ENCODE measurements at regions not wholly inside any gene's neighbourhood (a gene's known extent, or its start where the extent isn't known, plus 50 kb on each side); places are given as distances from the start of the nearest gene placed in this dataset.

GRCh38 chr1:101314244-101314643 is 77.4 kb downstream of the S1PR1 start:
- TF ChIP-seq, protein P1, sequence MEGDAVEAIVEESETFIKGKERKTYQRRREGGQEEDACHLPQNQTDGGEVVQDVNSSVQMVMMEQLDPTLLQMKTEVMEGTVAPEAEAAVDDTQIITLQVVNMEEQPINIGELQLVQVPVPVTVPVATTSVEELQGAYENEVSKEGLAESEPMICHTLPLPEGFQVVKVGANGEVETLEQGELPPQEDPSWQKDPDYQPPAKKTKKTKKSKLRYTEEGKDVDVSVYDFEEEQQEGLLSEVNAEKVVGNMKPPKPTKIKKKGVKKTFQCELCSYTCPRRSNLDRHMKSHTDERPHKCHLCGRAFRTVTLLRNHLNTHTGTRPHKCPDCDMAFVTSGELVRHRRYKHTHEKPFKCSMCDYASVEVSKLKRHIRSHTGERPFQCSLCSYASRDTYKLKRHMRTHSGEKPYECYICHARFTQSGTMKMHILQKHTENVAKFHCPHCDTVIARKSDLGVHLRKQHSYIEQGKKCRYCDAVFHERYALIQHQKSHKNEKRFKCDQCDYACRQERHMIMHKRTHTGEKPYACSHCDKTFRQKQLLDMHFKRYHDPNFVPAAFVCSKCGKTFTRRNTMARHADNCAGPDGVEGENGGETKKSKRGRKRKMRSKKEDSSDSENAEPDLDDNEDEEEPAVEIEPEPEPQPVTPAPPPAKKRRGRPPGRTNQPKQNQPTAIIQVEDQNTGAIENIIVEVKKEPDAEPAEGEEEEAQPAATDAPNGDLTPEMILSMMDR (IDR thresholded peaks at IDR 0.05; ENCODE audit: low read depth, low read length, poor library complexity, severe bottlenecking): no peak
- no peak for TF ChIP-seq EZH2phosphoT487 (IDR thresholded peaks at IDR 0.05; ENCODE audit: borderline replicate concordance, low read length)

Measured in DOHH2 (cell line).